Breast epithelium (tissue), 4 donors: ENCODE measurements at regions not wholly inside any gene's neighbourhood (a gene's known extent, or its start where the extent isn't known, plus 50 kb on each side); places are given as distances from the start of the nearest gene placed in this dataset.
A peak's percentile ranks its signal among the peaks of the same experiment; 100 is the strongest.

Experiments used
- DNase-seq, 2 donors: peaks; one replicate each; pipeline ENCODE4 v3.0.0-alpha.2; 2019; ENCODE audit warnings: low spot score in 2 of 2
- H3K27ac ChIP-seq, 2 donors: fragments of 200-600 bp; sonication (generic) in 1 of 2; one replicate each; pipeline ENCODE4 v1.5.1; 2016 to 2019; ENCODE audit warnings: mild to moderate bottlenecking in 1 of 2
- H3K27me3 ChIP-seq, 2 donors: fragments of 200-600 bp; sonication (generic) in 1 of 2; one replicate each; pipeline versions ENCODE4 v1.5.1 to v1.6.0; 2017 to 2019; ENCODE audit warnings: control low read depth in 1 of 2, mild to moderate bottlenecking in 1 of 2
- H3K36me3 ChIP-seq: fragments of 200-600 bp; one replicate; pipeline ENCODE4 v1.5.1; 2019
- H3K4me1 ChIP-seq, 2 donors: fragments of 200-600 bp; sonication (generic); one replicate each; pipeline ENCODE4 v1.5.1; 2016 to 2019; ENCODE audit warnings: control low read depth in 1 of 2
- H3K4me3 ChIP-seq, 3 donors: fragments of 200-600 bp; sonication (generic); 1 replicate in 2 of 3; 2 replicates in 1 of 3; pipeline ENCODE4 v1.5.1; 2016 to 2019; ENCODE audit warnings: mild to moderate bottlenecking in 3 of 3, moderate library complexity in 2 of 3
- H3K9me3 ChIP-seq, 2 donors: fragments of 200-600 bp; sonication (generic) in 1 of 2; one replicate each; pipeline ENCODE4 v1.5.1; 2016 to 2019; ENCODE audit warnings: control low read depth in 1 of 2
- POLR2A ChIP-seq: fragments of 450-650 bp; IDR thresholded peaks from one replicate; pipeline ENCODE4 v1.6.1; 2016; ENCODE audit warnings: antibody characterized with exemption, mild to moderate bottlenecking, moderate library complexity
- POLR2AphosphoS5 ChIP-seq, 3 donors: sonication (generic); formaldehyde crosslinking; IDR thresholded peaks; one replicate each; pipeline ENCODE4 v1.6.1; 2017; ENCODE audit warnings: antibody characterized with exemption in 3 of 3
- intact Hi-C: fragments of 100-400 bp; cut with DNase I; formaldehyde crosslinking; loops from one replicate; pipeline ENCODE4 v1.15.1; 2023; ENCODE audit warnings: low total_unique reads
- TF ChIP-seq, protein P1 (sequence below), 3 donors: fragments of 450-650 bp; IDR thresholded peaks; one replicate each; pipeline ENCODE4 v1.5.1; 2016 to 2017; ENCODE audit warnings: antibody characterized with exemption in 3 of 3, mild to moderate bottlenecking in 3 of 3, moderate library complexity in 3 of 3

DNA sequence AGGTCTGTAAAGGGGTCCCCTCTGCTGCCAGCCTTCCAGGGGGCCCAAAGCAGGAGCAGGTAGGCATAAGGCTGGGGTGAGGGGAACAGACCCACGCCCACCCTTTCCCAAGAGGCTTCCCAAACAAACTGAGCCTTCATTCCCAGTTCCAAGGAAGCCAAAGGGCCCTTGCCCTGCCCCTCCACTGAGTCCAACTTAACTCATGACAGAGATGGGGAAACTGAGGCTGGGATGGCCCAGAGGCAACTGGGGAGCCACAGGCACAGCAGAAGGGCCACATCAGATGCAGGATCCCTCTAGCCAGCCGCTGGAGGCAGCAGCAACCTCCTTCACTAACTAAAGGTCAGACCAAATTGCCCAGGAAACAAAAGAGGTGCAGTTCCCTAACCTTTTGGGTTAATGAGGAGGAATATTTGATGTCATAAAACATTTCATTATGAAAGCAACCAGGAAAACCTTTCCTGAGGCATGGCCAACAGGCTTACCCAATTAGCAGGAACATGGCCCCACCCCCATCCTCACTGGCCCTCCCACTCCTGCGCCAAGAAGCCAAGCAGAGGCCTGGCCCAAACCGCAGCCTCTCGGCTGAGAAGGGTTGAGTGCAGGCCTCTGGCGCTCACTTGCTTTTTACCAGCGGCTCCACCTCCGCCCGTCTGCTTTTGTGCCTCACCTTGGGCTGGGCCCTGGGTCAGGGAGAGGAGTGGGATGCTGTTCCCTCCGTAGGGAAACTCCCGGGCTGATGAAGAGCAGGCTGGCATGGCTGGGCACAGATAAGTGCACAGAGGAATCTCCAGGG is 293.5 kb upstream of the RTL1 start:
- no peak overlapping the region for H3K27ac ChIP-seq
- H3K4me3 ChIP-seq = no peak overlapping the region
- H3K27me3 ChIP-seq = peaks cover 0 to 3% of the 10 kb centered on the region in 2 donors
- no peaks in the 10 kb centered on the region for H3K4me1 ChIP-seq
- H3K9me3 ChIP-seq = no peaks in the 10 kb centered on the region
- intact Hi-C loops = no loop called here
- no peaks in the 10 kb centered on the region for H3K36me3 ChIP-seq
- DNase-seq = peak in 1 of 2 donors; percentile 48
- no peak for TF ChIP-seq POLR2AphosphoS5 (IDR thresholded peaks at IDR 0.05)
- TF ChIP-seq POLR2A = no peak
- TF ChIP-seq, protein P1, sequence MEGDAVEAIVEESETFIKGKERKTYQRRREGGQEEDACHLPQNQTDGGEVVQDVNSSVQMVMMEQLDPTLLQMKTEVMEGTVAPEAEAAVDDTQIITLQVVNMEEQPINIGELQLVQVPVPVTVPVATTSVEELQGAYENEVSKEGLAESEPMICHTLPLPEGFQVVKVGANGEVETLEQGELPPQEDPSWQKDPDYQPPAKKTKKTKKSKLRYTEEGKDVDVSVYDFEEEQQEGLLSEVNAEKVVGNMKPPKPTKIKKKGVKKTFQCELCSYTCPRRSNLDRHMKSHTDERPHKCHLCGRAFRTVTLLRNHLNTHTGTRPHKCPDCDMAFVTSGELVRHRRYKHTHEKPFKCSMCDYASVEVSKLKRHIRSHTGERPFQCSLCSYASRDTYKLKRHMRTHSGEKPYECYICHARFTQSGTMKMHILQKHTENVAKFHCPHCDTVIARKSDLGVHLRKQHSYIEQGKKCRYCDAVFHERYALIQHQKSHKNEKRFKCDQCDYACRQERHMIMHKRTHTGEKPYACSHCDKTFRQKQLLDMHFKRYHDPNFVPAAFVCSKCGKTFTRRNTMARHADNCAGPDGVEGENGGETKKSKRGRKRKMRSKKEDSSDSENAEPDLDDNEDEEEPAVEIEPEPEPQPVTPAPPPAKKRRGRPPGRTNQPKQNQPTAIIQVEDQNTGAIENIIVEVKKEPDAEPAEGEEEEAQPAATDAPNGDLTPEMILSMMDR (IDR thresholded peaks at IDR 0.05) = no peak

- intact Hi-C loops = no loop called here
- no peak overlapping the region for H3K27ac ChIP-seq
- peak in 1 of 2 donors; percentile 28 for DNase-seq
- TF ChIP-seq, protein P1 (IDR thresholded peaks at IDR 0.05) = no peak
- TF ChIP-seq POLR2A = no peak
- TF ChIP-seq POLR2AphosphoS5 (IDR thresholded peaks at IDR 0.05) = no peak
- H3K4me1 ChIP-seq = no peaks in the 10 kb centered on the region
- no peaks in the 10 kb centered on the region for H3K9me3 ChIP-seq
- peaks cover 0 to 3% of the 10 kb centered on the region in 2 donors for H3K27me3 ChIP-seq
- no peak overlapping the region for H3K4me3 ChIP-seq
- no peaks in the 10 kb centered on the region for H3K36me3 ChIP-seq
These were observed 294.3 kb upstream of the RTL1 start for GRCh38 chr14:101197595-101198397.

GRCh38 chr14:101198398-101199027 is 295.0 kb upstream of the RTL1 start:
- H3K4me1 ChIP-seq = no peaks in the 10 kb centered on the region
- no peak for TF ChIP-seq POLR2A
- TF ChIP-seq POLR2AphosphoS5 (IDR thresholded peaks at IDR 0.05) = no peak
- TF ChIP-seq, protein P1 (IDR thresholded peaks at IDR 0.05) = no peak
- no peak overlapping the region for H3K4me3 ChIP-seq
- peaks cover 0 to 3% of the 10 kb centered on the region in 2 donors for H3K27me3 ChIP-seq
- peak in 1 of 2 donors; percentile 30 for DNase-seq
- peaks cover 0 to 5% of the 10 kb centered on the region in 2 donors for H3K9me3 ChIP-seq
- H3K36me3 ChIP-seq = no peaks in the 10 kb centered on the region
- intact Hi-C loops = no loop called here
- no peak overlapping the region for H3K27ac ChIP-seq

GRCh38 chr14:101199028-101199770 is 295.7 kb upstream of the RTL1 start:
- TF ChIP-seq POLR2A = no peak
- TF ChIP-seq, protein P1 (IDR thresholded peaks at IDR 0.05) = no peak
- TF ChIP-seq POLR2AphosphoS5 (IDR thresholded peaks at IDR 0.05) = no peak
- Histone ChIP-seq H3K9me3 (peaks cover 0 to 10% of the 10 kb centered on the region in 2 donors), H3K27ac (no peak overlapping the region), H3K27me3 (peaks cover 0 to 2% of the 10 kb centered on the region in 2 donors), H3K36me3 (no peaks in the 10 kb centered on the region), H3K4me3 (no peak overlapping the region), H3K4me1 (no peaks in the 10 kb centered on the region)
- intact Hi-C loops = no loop called here
- peak in 1 of 2 donors; percentile 20 for DNase-seq
